ENCODE measurements at regions not wholly inside any gene's neighbourhood (a gene's known extent, or its start where the extent isn't known, plus 50 kb on each side); places are given as distances from the start of the nearest gene placed in this dataset.

DNA sequence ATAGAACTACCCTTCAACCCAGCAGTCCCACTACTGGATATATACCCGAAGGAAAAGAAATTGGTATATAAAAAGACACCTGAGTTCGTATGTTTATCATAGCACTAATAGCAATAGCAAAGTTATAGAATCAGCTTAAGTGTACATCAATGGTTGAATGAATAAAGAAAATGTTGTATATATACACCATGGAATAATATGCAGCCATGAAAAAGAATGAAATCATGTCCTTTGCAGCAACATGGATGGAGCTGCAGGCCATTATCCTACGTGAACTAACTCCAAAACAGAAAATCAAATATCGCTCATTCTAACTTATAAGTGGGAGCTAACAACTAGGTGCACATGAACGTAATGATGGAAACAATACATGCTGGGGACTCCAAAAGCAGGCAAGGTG lies 143.5 kb upstream of the GK2 start:
- H3K27ac ChIP-seq (ENCODE audit: control insufficient read depth, insufficient read depth): no peak overlapping the region
- ChIA-PET CTCF (no interaction called here), RAD21 (ENCODE audit: unreplicated experiment) (no interaction called here), POLR2A (no interaction called here), SMC1A (ENCODE audit: uncharacterized antibody, unreplicated experiment) (interaction anchor here (0.8 kb wide), 1 partner anchor 23 kb away, joined by 3 read pairs; no protein-coding TSS in a partner anchor)
- ATAC-seq (no peak), FAIRE-seq (no peak), DNase-seq (ENCODE audit: low read depth, low spot score) (no peak)
- TF ChIP-seq, protein P1, sequence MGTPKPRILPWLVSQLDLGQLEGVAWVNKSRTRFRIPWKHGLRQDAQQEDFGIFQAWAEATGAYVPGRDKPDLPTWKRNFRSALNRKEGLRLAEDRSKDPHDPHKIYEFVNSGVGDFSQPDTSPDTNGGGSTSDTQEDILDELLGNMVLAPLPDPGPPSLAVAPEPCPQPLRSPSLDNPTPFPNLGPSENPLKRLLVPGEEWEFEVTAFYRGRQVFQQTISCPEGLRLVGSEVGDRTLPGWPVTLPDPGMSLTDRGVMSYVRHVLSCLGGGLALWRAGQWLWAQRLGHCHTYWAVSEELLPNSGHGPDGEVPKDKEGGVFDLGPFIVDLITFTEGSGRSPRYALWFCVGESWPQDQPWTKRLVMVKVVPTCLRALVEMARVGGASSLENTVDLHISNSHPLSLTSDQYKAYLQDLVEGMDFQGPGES (IDR thresholded peaks at IDR 0.05): no peak
- TF ChIP-seq, protein P2, sequence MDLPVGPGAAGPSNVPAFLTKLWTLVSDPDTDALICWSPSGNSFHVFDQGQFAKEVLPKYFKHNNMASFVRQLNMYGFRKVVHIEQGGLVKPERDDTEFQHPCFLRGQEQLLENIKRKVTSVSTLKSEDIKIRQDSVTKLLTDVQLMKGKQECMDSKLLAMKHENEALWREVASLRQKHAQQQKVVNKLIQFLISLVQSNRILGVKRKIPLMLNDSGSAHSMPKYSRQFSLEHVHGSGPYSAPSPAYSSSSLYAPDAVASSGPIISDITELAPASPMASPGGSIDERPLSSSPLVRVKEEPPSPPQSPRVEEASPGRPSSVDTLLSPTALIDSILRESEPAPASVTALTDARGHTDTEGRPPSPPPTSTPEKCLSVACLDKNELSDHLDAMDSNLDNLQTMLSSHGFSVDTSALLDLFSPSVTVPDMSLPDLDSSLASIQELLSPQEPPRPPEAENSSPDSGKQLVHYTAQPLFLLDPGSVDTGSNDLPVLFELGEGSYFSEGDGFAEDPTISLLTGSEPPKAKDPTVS (IDR thresholded peaks at IDR 0.05; ENCODE audit: low read depth, low read length): no peak
- TF ChIP-seq CHD1 (IDR thresholded peaks at IDR 0.05; ENCODE audit: low read depth, low read length): no peak
- no peak for TF ChIP-seq PML (IDR thresholded peaks at IDR 0.05; ENCODE audit: low read length)
- TF ChIP-seq TBL1XR1 (IDR thresholded peaks at IDR 0.05; ENCODE audit: low read depth, low read length): no peak
- no peak for TF ChIP-seq MXI1 (IDR thresholded peaks at IDR 0.05; ENCODE audit: low read depth, low read length)
- TF ChIP-seq, protein P3, sequence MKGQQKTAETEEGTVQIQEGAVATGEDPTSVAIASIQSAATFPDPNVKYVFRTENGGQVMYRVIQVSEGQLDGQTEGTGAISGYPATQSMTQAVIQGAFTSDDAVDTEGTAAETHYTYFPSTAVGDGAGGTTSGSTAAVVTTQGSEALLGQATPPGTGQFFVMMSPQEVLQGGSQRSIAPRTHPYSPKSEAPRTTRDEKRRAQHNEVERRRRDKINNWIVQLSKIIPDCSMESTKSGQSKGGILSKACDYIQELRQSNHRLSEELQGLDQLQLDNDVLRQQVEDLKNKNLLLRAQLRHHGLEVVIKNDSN (IDR thresholded peaks at IDR 0.05; ENCODE audit: borderline replicate concordance, extremely low read length, insufficient read depth, low read depth, low read length): no peak
- TF ChIP-seq WRNIP1 (IDR thresholded peaks at IDR 0.05; ENCODE audit: borderline replicate concordance, low read depth, low read length): no peak
- no peak for TF ChIP-seq MTA3 (IDR thresholded peaks at IDR 0.05; ENCODE audit: borderline replicate concordance, low read length)
- H3K4me2 ChIP-seq (ENCODE audit: control insufficient read depth, insufficient read depth): no peak overlapping the region
- BruUV-seq (replicated peaks): no TSS peak
- 26% methylated on average over 5 of the region's 5 CpGs for WGBS (ENCODE audit: insufficient coverage, insufficient replicate concordance, low lambda C conversion rate, missing lambda C conversion rate)
- H2AFZ ChIP-seq (ENCODE audit: control insufficient read depth, low read depth, low read length): no peak overlapping the region
- H3K36me3 ChIP-seq (ENCODE audit: control insufficient read depth in 2 of 2, insufficient read depth in 2 of 2, low read length in 1 of 2): no peaks in the 10 kb centered on the region
- H3K9ac ChIP-seq (ENCODE audit: control insufficient read depth, insufficient read depth, low read length): no peak overlapping the region
- no peaks in the 10 kb centered on the region for H3K79me2 ChIP-seq (ENCODE audit: control insufficient read depth, insufficient read depth, low read length)
- no peaks in the 10 kb centered on the region for H3K9me3 ChIP-seq (replicated peaks; ENCODE audit: control insufficient read depth, insufficient read depth, low read length)
- no peaks in the 10 kb centered on the region for H3K27me3 ChIP-seq (replicated peaks in 1 of 2; ENCODE audit: control insufficient read depth in 2 of 2, insufficient read depth in 2 of 2, low read length in 1 of 2)
- intact Hi-C loops (cut with micrococcal nuclease; ENCODE audit: unreplicated experiment) (no loop called here), in situ Hi-C loops (cut with MboI) (no loop called here)
- no peak overlapping the region for H3K4me3 ChIP-seq
- H4K20me1 ChIP-seq (ENCODE audit: control insufficient read depth, insufficient read depth): no peaks in the 10 kb centered on the region
- no peaks in the 10 kb centered on the region for H3K4me1 ChIP-seq (ENCODE audit: control insufficient read depth, insufficient read depth, low read length)
